WTC11 (cell line): ENCODE measurements at regions not wholly inside any gene's neighbourhood (a gene's known extent, or its start where the extent isn't known, plus 50 kb on each side); places are given as distances from the start of the nearest gene placed in this dataset.
"Not testable (repeated sequence)": the region's sequence is repeated elsewhere in the genome, so short reads cannot be mapped to it uniquely, and the experiment has no call there.

Source experiments
- ATAC-seq: fragments of 200-7000 bp; cut with Tn5 transposase; 2 replicates; pipeline ENCODE4 v1.10.0; 2021; ENCODE audit warnings: mild to moderate bottlenecking, moderate library complexity
- CTCF ChIA-PET: fragments of 300-600 bp; sonication (Branson Sonifier 250); formaldehyde crosslinking; loops from one replicate; lab custom pipeline; 2021; ENCODE audit warnings: antibody characterized with exemption; lab: Charles Lee
- POLR2A ChIA-PET: fragments of 350-600 bp; sonication (Branson Sonifier 250); formaldehyde crosslinking; loops from one replicate; lab custom pipeline; 2021; ENCODE audit warnings: antibody characterized with exemption; lab: Charles Lee
- DNase-seq: peaks from one replicate; pipeline ENCODE4 v3.0.0; 2021; ENCODE audit warnings: low spot score
- H3K27ac Mint-ChIP-seq: 2 replicates; pipeline ENCODE4 v1.8.0; 2021; ENCODE audit warnings: mixed read lengths
- H3K27me3 Mint-ChIP-seq: 2 replicates; pipeline ENCODE4 v1.8.0; 2021; ENCODE audit warnings: low read depth, mild to moderate bottlenecking, moderate library complexity, mixed read lengths
- H3K36me3 Mint-ChIP-seq: 2 replicates; pipeline ENCODE4 v1.8.0; 2021; ENCODE audit warnings: mixed read lengths
- H3K4me1 Mint-ChIP-seq: 2 replicates; pipeline ENCODE4 v1.8.0; 2022; ENCODE audit warnings: mixed read lengths
- H3K4me3 Mint-ChIP-seq: 2 replicates; pipeline ENCODE4 v1.8.0; 2021; ENCODE audit warnings: mild to moderate bottlenecking, moderate library complexity, mixed read lengths
- H3K9me3 Mint-ChIP-seq: 2 replicates; pipeline ENCODE4 v1.8.0; 2021; ENCODE audit warnings: mixed read lengths
- AR ChIP-seq: fragments of 250-450 bp; sonication (Bioruptor Pico); IDR thresholded peaks from 2 replicates; pipeline ENCODE4 v1.9.0; 2021; ENCODE audit warnings: mild to moderate bottlenecking
- CREM ChIP-seq: sonication (generic); formaldehyde crosslinking; IDR thresholded peaks from 2 replicates; pipeline ENCODE4 v1.8.1; 2022; ENCODE audit warnings: mild to moderate bottlenecking, missing genetic modification reagents, moderate library complexity
- CTCF ChIP-seq: fragments of 200-600 bp; IDR thresholded peaks from 2 replicates; pipeline ENCODE4 v1.8.0; 2022; ENCODE audit warnings: antibody characterized with exemption
- EMX1 ChIP-seq: fragments of 250-450 bp; sonication (Bioruptor Pico); IDR thresholded peaks from 2 replicates; pipeline ENCODE4 v1.8.0; 2021; ENCODE audit warnings: mild to moderate bottlenecking
- ESRRA ChIP-seq: sonication (generic); formaldehyde crosslinking; IDR thresholded peaks from 2 replicates; pipeline ENCODE4 v1.8.1; 2022; ENCODE audit warnings: mild to moderate bottlenecking, missing genetic modification reagents, borderline replicate concordance
- FOXJ3 ChIP-seq: sonication (generic); formaldehyde crosslinking; IDR thresholded peaks from 2 replicates; pipeline ENCODE4 v1.9.0; 2021; ENCODE audit warnings: missing genetic modification reagents, mild to moderate bottlenecking, borderline replicate concordance
- HMGA2 ChIP-seq: fragments of 250-450 bp; sonication (Bioruptor Pico); IDR thresholded peaks from 2 replicates; pipeline ENCODE4 v1.4.0; 2021; ENCODE audit warnings: mild to moderate bottlenecking, moderate library complexity
- IRF1 ChIP-seq: sonication (generic); formaldehyde crosslinking; IDR thresholded peaks from 2 replicates; pipeline ENCODE4 v1.8.0; 2023; ENCODE audit warnings: missing genetic modification reagents
- TCF7 ChIP-seq: sonication (generic); formaldehyde crosslinking; IDR thresholded peaks from 2 replicates; pipeline ENCODE4 v1.8.0; 2022; ENCODE audit warnings: mild to moderate bottlenecking, low read depth, missing genetic modification reagents, moderate library complexity
- TEAD1 ChIP-seq: sonication (generic); formaldehyde crosslinking; IDR thresholded peaks from 2 replicates; pipeline ENCODE4 v1.8.0; 2022; ENCODE audit warnings: mild to moderate bottlenecking, missing genetic modification reagents
- ZBTB43 ChIP-seq: sonication (generic); formaldehyde crosslinking; IDR thresholded peaks from 2 replicates; pipeline ENCODE4 v1.8.1; 2023; ENCODE audit warnings: mild to moderate bottlenecking, missing genetic modification reagents
- ZNF232 ChIP-seq: sonication (generic); formaldehyde crosslinking; IDR thresholded peaks from 2 replicates; pipeline ENCODE4 v1.8.0; 2022; ENCODE audit warnings: mild to moderate bottlenecking, missing genetic modification reagents
- ZNF396 ChIP-seq: fragments of 250-450 bp; sonication (Bioruptor Pico); IDR thresholded peaks from 2 replicates; pipeline ENCODE4 v1.8.0; 2021; ENCODE audit warnings: mild to moderate bottlenecking, moderate library complexity, borderline replicate concordance
- TF ChIP-seq, protein P1 (sequence below): fragments of 250-450 bp; sonication (Bioruptor Pico); IDR thresholded peaks from 2 replicates; pipeline ENCODE4 v1.9.0; 2021; ENCODE audit warnings: moderate library complexity, mild to moderate bottlenecking, inconsistent platforms, borderline replicate concordance
- TF ChIP-seq, protein P2 (sequence below): sonication (generic); formaldehyde crosslinking; IDR thresholded peaks from 2 replicates; pipeline ENCODE4 v1.8.1; 2022; ENCODE audit warnings: mild to moderate bottlenecking, moderate library complexity, missing genetic modification reagents
- TF ChIP-seq, protein P3 (sequence below): sonication (generic); formaldehyde crosslinking; IDR thresholded peaks from 2 replicates; pipeline ENCODE4 v1.8.1; 2023; ENCODE audit warnings: mild to moderate bottlenecking, missing genetic modification reagents, moderate library complexity

- TF ChIP-seq, protein P1, sequence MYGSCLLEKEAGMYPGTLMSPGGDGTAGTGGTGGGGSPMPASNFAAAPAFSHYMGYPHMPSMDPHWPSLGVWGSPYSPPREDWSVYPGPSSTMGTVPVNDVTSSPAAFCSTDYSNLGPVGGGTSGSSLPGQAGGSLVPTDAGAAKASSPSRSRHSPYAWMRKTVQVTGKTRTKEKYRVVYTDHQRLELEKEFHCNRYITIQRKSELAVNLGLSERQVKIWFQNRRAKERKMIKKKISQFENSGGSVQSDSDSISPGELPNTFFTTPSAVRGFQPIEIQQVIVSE (CRISPR knock-in tag) = no peak
- TF ChIP-seq TCF7 (CRISPR knock-in tag) (no peak), HMGA2 (CRISPR knock-in tag) (no peak)
Measured at GRCh38 chr17:11151818-11152425, 89.1 kb upstream of the SHISA6 start (continued).

DNA sequence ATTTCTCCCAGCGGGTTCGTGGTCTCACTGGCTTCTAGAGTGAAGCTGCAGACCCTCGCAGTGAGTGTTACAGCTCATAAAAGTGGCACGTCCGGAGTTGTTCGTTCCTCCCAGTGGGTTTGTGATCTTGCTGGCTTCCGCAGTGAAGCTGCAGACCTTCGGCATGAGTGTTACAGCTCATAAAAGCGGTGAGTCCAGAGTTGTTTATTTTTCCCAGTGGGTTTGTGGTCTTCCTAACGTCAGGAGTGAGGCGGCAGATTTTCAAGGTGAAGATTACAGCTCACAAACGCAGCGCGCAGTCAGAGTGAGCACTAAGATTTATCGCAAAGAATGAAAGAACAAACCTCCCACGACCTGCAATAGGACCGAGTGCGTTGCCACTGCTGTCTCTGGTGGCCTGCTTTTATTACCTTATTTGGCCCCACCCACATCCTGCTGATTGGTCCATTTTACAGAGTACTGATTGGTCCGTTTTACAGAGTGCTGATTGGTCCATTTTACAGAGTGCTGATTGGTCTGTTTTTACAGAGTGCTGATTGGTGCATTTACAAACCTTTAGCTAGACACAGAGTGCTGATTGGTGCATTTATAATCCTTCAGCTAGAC lies 90.0 kb upstream of the SHISA6 start:
- H3K4me3 Mint-ChIP-seq, POLR2A ChIA-PET, H3K4me1 Mint-ChIP-seq, DNase-seq, ATAC-seq, CTCF ChIA-PET, H3K27ac Mint-ChIP-seq, H3K27me3 Mint-ChIP-seq: not testable (repeated sequence)
- peaks cover 65% of the 10 kb centered on the region for H3K36me3 Mint-ChIP-seq
- H3K9me3 Mint-ChIP-seq = peaks cover 78% of the 10 kb centered on the region

DNA sequence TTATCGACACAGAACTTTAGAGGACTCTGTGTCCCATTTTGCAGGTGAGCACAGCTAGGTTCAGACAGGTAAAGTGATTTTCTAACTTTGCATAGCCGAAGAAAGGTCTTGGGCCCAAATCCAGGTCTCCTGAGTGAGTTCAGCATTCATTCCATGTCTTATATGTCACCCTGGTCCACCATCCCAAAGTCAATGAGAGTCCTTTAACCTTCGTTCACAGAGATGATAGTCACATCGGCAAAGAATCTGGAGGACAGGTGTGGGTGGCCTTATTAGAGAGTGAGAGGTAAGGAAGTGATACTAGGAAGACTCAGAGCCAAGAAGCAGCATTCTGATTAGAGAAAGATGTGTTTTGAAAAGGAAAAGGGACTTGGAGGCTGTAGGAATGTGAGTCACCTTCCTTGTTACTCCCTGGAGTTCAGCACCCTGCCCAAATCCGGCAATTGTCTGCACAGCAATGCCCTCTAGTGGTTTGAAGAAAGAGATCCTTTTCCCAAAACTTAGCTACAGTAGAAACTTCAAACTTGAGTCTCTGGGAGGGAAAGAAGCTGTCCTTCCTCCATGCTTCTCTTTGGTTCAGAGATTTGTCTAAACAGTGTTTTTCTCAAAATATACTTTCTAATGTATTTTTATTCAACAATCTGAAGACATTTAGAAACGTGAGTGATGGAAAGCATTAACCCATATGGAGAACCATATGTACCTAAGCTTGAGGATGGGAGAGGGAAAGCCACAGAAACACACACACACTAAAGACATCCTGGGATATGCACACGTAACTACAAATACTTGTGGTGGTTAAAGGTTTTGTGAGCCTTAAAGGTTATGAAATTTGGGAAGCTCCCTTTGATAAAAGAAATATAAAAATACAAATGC lies 96.4 kb upstream of the SHISA6 start:
- TF ChIP-seq CTCF (peak; percentile 31; the same call in 1 of the 2 replicates), IRF1 (no peak), ZNF232 (CRISPR knock-in tag) (no peak), TEAD1 (no peak)
- Mint-ChIP-seq H3K9me3 (peaks cover 90% of the 10 kb centered on the region), H3K27me3 (peaks cover 7% of the 10 kb centered on the region), H3K36me3 (peaks cover 65% of the 10 kb centered on the region), H3K4me1 (no peaks in the 10 kb centered on the region), H3K27ac (no peak overlapping the region), H3K4me3 (no peak overlapping the region)
- CTCF ChIA-PET = interaction anchor here (0.6 to 2.5 kb wide), 11 partner anchors 12 to 484 kb away, joined by 3 to 23 read pairs (median 3); no protein-coding TSS in a partner anchor
- ATAC-seq (no peak), DNase-seq (peak; percentile 18)
- POLR2A ChIA-PET = no interaction called here

- no peaks in the 10 kb centered on the region for H3K4me1 Mint-ChIP-seq
- CTCF ChIA-PET = interaction anchor here (0.8 kb wide), 1 partner anchor 267 kb away, joined by 3 read pairs; no protein-coding TSS in a partner anchor
- DNase-seq (no peak), ATAC-seq (no peak)
- TF ChIP-seq AR (CRISPR knock-in tag) (no peak), FOXJ3 (CRISPR knock-in tag) (no peak), ZNF396 (no peak), ZBTB43 (CRISPR knock-in tag) (no peak), EMX1 (CRISPR knock-in tag) (no peak), CREM (no peak), ESRRA (no peak)
- TF ChIP-seq, protein P2, sequence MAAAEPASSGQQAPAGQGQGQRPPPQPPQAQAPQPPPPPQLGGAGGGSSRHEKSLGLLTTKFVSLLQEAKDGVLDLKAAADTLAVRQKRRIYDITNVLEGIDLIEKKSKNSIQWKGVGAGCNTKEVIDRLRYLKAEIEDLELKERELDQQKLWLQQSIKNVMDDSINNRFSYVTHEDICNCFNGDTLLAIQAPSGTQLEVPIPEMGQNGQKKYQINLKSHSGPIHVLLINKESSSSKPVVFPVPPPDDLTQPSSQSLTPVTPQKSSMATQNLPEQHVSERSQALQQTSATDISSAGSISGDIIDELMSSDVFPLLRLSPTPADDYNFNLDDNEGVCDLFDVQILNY (CRISPR knock-in tag) = no peak
- TF ChIP-seq, protein P3, sequence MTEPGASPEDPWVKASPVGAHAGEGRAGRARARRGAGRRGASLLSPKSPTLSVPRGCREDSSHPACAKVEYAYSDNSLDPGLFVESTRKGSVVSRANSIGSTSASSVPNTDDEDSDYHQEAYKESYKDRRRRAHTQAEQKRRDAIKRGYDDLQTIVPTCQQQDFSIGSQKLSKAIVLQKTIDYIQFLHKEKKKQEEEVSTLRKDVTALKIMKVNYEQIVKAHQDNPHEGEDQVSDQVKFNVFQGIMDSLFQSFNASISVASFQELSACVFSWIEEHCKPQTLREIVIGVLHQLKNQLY = no peak
- peaks cover 4% of the 10 kb centered on the region for H3K27me3 Mint-ChIP-seq
- POLR2A ChIA-PET = no interaction called here
- peaks cover 88% of the 10 kb centered on the region for H3K9me3 Mint-ChIP-seq
- H3K4me3 Mint-ChIP-seq = no peak overlapping the region
- H3K36me3 Mint-ChIP-seq = peaks cover 66% of the 10 kb centered on the region
- no peak overlapping the region for H3K27ac Mint-ChIP-seq
Measured at GRCh38 chr17:11142231-11142630, 98.8 kb upstream of the SHISA6 start.
